Keratinocyte (primary cell): ENCODE measurements at regions not wholly inside any gene's neighbourhood (a gene's known extent, or its start where the extent isn't known, plus 50 kb on each side); places are given as distances from the start of the nearest gene placed in this dataset.

Experiments
- DNase-seq: peaks from one replicate; pipeline ENCODE4 v3.0.0-alpha.2; 2011; ENCODE audit warnings: low read depth, missing footprints, low spot score
- FAIRE-seq: peaks from 2 replicates; lab custom pipeline; 2011; peaks lifted over from hg19 to GRCh38; lab: Jason Lieb, UNC
- H2AFZ ChIP-seq: 2 replicates; pipeline ENCODE4 v1.6.0; 2012; ENCODE audit warnings: low read length, control low read depth, inconsistent platforms; ENCODE audit not compliant: control insufficient read depth
- H3K27ac ChIP-seq: 2 replicates; pipeline ENCODE4 v1.5.1; 2011; ENCODE audit warnings: low read length; ENCODE audit not compliant: control insufficient read depth, insufficient read depth
- H3K27me3 ChIP-seq: 3 replicates; pipeline ENCODE4 v1.6.0; 2011; ENCODE audit warnings: low read length; ENCODE audit not compliant: control insufficient read depth, insufficient read depth; ENCODE audit errors: extremely low read depth
- H3K36me3 ChIP-seq, 2 experiments: 2 replicates in 1 of 2; 3 replicates in 1 of 2; pipeline ENCODE4 v1.5.1; 2011; ENCODE audit warnings: low read length in 2 of 2, mild to moderate bottlenecking in 1 of 2; ENCODE audit not compliant: control insufficient read depth in 2 of 2, insufficient read depth in 2 of 2; ENCODE audit errors: extremely low read depth in 1 of 2
- H3K4me1 ChIP-seq: 3 replicates; pipeline ENCODE4 v1.5.1; 2011; ENCODE audit warnings: low read length; ENCODE audit not compliant: control insufficient read depth, insufficient read depth; ENCODE audit errors: extremely low read depth
- H3K4me2 ChIP-seq: 3 replicates; pipeline ENCODE4 v1.6.0; 2011; ENCODE audit warnings: low read depth, low read length; ENCODE audit not compliant: control insufficient read depth, insufficient read depth; ENCODE audit errors: extremely low read depth
- H3K4me3 ChIP-seq, 3 experiments: fragments of 200-600 bp in 1 of 3; sonication (generic) in 1 of 3; 2 replicates in 2 of 3; 3 replicates in 1 of 3; pipeline ENCODE4 v1.5.1; 2011 to 2016; ENCODE audit warnings: low read length in 3 of 3, mild to moderate bottlenecking in 3 of 3, control low read depth in 2 of 3, inconsistent platforms in 1 of 3, low read depth in 1 of 3, mixed read lengths in 1 of 3, mixed run types in 1 of 3, moderate library complexity in 1 of 3; ENCODE audit not compliant: control insufficient read depth in 2 of 3, insufficient read depth in 2 of 3; ENCODE audit errors: extremely low read depth in 1 of 3
- H3K79me2 ChIP-seq: 2 replicates; pipeline ENCODE4 v1.6.0; 2012; ENCODE audit warnings: low read length; ENCODE audit not compliant: control insufficient read depth, insufficient read depth
- H3K9ac ChIP-seq: 3 replicates; pipeline ENCODE4 v1.6.0; 2011; ENCODE audit warnings: low read length; ENCODE audit not compliant: control insufficient read depth, insufficient read depth; ENCODE audit errors: extremely low read depth
- H3K9me1 ChIP-seq: 3 replicates; pipeline ENCODE4 v1.6.0; 2011; ENCODE audit warnings: low read length; ENCODE audit not compliant: control insufficient read depth, insufficient read depth; ENCODE audit errors: extremely low read depth
- H3K9me3 ChIP-seq: 2 replicates; pipeline ENCODE4 v1.5.1; 2012; ENCODE audit warnings: low read depth, low read length; ENCODE audit not compliant: control insufficient read depth
- H4K20me1 ChIP-seq: 3 replicates; pipeline ENCODE4 v1.6.0; 2011; ENCODE audit warnings: low read length; ENCODE audit not compliant: control insufficient read depth, insufficient read depth; ENCODE audit errors: extremely low read depth
- CTCF ChIP-seq, 3 experiments: IDR thresholded peaks in 1 of 3; conservative IDR thresholded peaks in 1 of 3; optimal IDR thresholded peaks in 1 of 3; 2 replicates in 2 of 3; 3 replicates in 1 of 3; pipeline versions ENCODE3 to v1.5.1; 2011; ENCODE audit warnings: low read length in 3 of 3, mild to moderate bottlenecking in 3 of 3, moderate library complexity in 2 of 3, control low read depth in 1 of 3, inconsistent platforms in 1 of 3; ENCODE audit not compliant: insufficient read depth in 2 of 3; ENCODE audit errors: extremely low read depth in 1 of 3
- EZH2 ChIP-seq: IDR thresholded peaks from one replicate; pipeline ENCODE4 v1.6.1; 2012; ENCODE audit warnings: inconsistent platforms, mild to moderate bottlenecking, low read length, moderate library complexity
- dilution Hi-C: fragments of 300-500 bp; cut with MboI; formaldehyde crosslinking; loops from one replicate; pipeline ENCODE4 v1.7.0; 2020; ENCODE audit warnings: low sequenced_read_pairs; ENCODE audit not compliant: extremely low pct_ligation_motif_present

GRCh38 chr14:25239170-25239569 is 189.2 kb upstream of the STXBP6 start:
- no peak overlapping the region for H3K4me3 ChIP-seq
- no peak overlapping the region for H3K27ac ChIP-seq
- H3K27me3 ChIP-seq = no peaks in the 10 kb centered on the region
- FAIRE-seq (no peak), DNase-seq (no peak)
- H3K4me1 ChIP-seq = no peaks in the 10 kb centered on the region
- H3K9ac ChIP-seq = no peak overlapping the region
- H3K9me3 ChIP-seq = no peaks in the 10 kb centered on the region
- TF ChIP-seq EZH2 (no peak), CTCF (optimal IDR thresholded peaks at IDR 0.05 in 1 of 3, IDR thresholded peaks at IDR 0.05 in 1 of 3, conservative IDR thresholded peaks at IDR 0.05 in 1 of 3; ENCODE audit: extremely low read depth in 1 of 3, insufficient read depth in 2 of 3, low read length in 3 of 3) (no peak)
- no peaks in the 10 kb centered on the region for H3K36me3 ChIP-seq
- H3K79me2 ChIP-seq = no peaks in the 10 kb centered on the region
- no peaks in the 10 kb centered on the region for H4K20me1 ChIP-seq
- H3K9me1 ChIP-seq = no peaks in the 10 kb centered on the region
- no peak overlapping the region for H2AFZ ChIP-seq
- dilution Hi-C loops = no loop called here
- no peak overlapping the region for H3K4me2 ChIP-seq

- no peak overlapping the region for H3K4me2 ChIP-seq
- H3K36me3 ChIP-seq = no peaks in the 10 kb centered on the region
- no peak for TF ChIP-seq EZH2
- peak; percentile 23 to 38 (median 37) for TF ChIP-seq CTCF (optimal IDR thresholded peaks at IDR 0.05 in 1 of 3, IDR thresholded peaks at IDR 0.05 in 1 of 3, conservative IDR thresholded peaks at IDR 0.05 in 1 of 3; ENCODE audit: extremely low read depth in 1 of 3, insufficient read depth in 2 of 3, low read length in 3 of 3)
- H2AFZ ChIP-seq = no peak overlapping the region
- DNase-seq (no peak), FAIRE-seq (no peak)
- no peaks in the 10 kb centered on the region for H3K27me3 ChIP-seq
- H3K9me3 ChIP-seq = no peaks in the 10 kb centered on the region
- H3K4me3 ChIP-seq = no peak overlapping the region
- no peaks in the 10 kb centered on the region for H3K4me1 ChIP-seq
- dilution Hi-C loops = no loop called here
- H4K20me1 ChIP-seq = no peaks in the 10 kb centered on the region
- H3K9me1 ChIP-seq = no peaks in the 10 kb centered on the region
- no peak overlapping the region for H3K9ac ChIP-seq
- no peaks in the 10 kb centered on the region for H3K79me2 ChIP-seq
- no peak overlapping the region for H3K27ac ChIP-seq
Observed at GRCh38 chr14:25237845-25238244, 187.9 kb upstream of the STXBP6 start.
